Activated T-cell treated with anti-CD3 and anti-CD28 coated beads, Interleukin-2, amount 50 U/mL, for 48 hours (primary cell): ENCODE measurements at regions not wholly inside any gene's neighbourhood (a gene's known extent, or its start where the extent isn't known, plus 50 kb on each side); places are given as distances from the start of the nearest gene placed in this dataset.

Source experiments
- DNase-seq, 2 experiments: peaks; one replicate each; pipeline ENCODE4 v3.0.0-alpha.2; 2020

DNA sequence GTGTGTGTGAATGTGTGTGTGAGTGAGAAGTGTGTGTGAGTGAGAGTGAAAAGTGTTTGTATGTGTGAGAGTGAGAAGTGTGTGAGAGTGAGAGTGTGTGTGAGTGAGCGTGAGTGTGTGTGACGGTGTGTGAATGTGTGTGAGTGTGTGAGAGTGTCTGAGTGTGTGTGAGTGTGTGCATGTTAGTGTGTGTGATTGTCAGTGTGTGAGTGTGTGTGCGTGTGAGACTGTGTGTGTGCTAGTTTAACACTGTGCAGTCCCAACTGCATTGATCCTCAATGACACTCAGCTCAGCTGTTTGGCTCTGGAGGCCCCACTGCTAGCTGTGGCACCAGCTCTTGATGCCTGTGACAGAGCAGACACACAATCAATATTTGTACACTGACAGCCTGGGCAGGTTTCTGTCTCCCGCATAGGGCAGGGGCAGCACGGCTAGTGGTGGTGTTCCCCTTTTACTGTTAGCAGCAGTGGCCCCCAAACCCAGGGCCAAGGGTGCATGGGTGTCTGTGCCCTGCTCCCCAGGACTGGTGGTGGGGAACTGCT lies 135.0 kb downstream of the INHBB start:
- no peak for DNase-seq

DNA sequence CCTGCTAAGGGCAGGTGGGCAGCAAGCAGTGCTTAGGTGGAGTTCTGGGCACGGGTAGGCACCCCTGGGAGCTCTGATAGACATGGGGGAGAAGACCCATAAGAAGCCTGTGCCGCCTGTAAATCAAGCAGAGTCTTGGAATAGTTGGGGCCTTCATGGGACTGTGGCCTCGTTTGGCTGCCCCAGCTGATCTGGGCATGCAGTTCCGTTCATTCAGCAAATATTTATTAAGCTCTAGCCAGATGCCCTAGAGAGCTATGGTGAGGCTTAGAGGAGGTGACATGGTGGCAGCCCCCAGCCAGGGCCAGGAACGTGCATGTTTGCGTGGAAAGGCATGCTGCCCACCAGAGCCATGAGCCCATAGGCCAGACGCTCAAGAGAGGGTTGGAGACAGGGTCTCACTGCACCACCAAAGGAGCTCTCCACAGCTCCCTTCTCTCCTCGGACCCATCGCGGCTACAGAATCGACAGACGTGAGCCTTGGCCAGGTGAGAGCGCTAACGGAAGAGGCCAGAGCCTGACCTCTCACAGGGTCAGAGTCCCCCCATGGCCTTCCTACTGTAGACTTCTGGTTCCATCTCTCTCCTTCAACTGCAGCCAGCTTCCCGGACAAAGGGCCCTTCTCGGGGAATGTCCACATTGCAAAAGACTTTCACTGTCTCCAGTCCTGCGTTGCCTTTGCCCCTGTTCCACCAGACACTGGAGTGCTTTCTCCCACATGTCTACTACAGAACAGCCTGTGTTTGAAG lies 135.7 kb downstream of the INHBB start:
- DNase-seq = no peak

DNA sequence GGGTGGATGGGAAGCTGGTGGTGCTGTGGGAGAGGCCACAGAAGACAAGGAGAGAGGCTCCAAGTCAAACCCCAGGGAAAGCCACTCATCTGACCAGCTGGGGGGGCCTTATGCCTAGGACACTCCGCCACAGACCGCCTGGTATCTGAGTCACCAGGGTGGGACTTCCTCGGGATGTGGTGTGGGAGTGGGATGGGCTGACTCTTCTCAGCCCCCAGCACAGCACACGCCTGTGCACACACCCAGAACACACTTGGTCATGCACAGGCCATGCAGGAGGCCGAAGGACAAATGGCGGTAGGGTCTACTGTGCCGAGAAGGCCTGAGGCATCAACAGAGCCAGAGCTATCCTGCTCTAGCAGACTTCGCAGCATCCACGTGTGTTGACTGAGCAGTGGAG lies 136.4 kb downstream of the INHBB start:
- DNase-seq = no peak

DNA sequence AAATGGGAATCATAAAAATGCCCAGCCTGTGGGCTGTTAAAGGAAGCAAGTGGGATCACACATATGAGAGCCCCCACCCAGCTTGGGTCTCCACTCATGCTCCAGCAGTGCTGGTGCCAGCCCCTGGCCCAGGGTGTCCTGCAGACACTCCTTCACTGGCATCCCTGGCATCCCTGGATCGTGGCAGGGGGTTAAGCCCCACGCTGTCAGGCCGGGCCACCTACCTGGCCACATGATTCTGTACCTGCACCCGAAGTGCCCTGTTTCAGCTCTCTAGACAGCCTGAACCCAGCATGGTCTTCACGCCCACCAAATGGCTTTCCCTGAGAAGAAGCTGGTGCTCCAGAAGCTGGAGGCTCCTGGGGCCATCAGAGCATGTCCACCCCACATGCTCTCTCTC lies 137.4 kb downstream of the INHBB start:
- DNase-seq = no peak

DNA sequence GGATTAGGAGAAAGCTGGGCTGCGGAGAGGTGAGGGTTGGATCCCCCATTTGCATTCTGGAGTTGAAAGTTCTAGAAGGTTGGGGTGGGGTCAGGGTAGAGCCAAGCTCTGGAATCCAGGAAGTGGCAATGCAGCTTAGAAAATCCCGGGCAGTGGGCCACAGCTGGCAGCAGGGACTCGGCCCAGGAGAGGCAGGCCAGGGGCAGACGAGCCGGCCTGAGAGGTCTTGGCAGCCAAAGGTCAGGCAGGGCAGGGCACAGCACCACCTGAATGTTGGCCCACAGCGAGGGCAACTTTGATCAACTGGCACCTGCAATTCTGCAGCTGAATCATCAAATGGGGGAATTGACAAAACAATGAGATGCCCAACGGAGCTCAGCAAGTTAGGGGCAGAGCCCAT lies 139.2 kb downstream of the INHBB start:
- no peak for DNase-seq

DNA sequence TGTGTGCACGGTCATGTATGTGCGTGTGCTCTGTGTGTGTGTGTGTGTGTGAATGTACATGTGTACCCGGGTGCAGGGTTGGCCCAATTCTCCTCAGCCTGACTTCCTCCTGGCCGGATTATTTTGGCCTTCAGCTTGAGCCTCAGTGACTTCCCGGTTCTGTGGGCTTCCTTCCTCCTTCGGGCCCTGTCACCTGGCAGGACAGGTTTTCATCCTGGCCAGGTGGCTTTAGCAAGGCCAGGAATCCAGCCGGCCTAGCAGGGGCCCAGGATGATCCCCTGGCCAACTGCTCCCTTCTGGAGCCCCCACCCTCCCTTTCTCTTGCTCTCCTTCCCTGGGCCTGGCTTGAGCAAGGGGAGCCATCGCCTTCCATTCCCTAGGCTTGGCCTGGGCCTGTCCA lies 140.5 kb downstream of the INHBB start:
- DNase-seq = no peak

DNA sequence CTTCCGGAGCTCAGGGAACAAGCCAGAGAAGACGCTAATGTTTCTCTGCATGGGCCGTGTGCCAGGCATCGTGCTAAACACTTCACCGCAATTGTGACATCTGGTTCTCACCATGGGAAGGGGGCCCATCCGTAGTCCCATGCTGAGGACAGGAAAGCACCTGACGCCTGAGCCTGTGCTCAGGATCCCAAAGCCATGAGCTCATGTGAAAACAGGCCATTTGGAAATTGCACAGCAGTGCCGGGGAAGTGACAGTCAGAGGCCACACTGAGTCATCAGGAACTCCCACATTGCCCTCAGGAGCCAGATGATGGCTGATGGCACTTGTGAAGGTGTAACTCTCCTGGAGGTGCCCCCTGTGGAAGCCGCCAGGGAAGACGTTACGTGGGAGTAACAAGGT lies 141.0 kb downstream of the INHBB start:
- DNase-seq = no peak

DNA sequence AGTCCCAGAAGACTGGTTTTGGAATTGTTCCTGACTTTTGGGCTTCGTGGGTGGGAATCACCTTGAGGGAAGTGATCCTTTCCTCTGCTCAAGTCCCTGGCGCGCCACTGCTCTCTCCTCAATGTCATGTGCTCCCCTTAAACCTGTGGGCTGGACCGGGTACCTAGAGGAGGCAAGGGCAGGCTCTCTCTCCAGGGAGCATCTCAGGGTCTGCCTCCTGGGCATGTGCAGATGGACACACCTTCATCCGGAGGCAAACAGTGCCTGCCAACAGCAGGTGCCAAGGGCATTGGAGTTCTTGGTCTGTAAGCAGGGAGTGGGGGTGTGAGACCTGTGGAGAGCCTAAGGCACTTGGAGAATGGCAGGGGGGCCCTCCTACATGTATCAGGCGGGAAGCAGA lies 142.6 kb downstream of the INHBB start:
- DNase-seq = no peak

DNA sequence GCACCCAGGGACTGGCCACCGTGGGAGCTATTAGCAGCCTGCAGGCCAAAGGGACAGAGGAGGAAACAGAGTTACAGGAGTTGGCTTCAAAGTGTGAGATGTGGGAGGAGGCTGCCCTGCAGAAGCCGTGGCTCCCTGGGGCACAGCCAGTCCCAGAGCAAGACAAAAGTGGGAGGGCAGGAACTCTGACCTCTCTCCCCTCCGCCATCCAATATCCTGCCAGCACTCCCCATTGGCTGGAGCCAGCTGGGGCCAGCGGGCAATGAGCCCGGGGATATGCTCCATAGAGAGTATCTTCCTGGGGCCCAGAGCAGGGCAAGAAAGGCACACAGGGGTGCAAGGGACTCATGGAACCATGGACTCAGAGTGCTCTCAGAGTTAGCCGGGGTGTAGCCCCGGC lies 143.1 kb downstream of the INHBB start:
- no peak for DNase-seq

DNA sequence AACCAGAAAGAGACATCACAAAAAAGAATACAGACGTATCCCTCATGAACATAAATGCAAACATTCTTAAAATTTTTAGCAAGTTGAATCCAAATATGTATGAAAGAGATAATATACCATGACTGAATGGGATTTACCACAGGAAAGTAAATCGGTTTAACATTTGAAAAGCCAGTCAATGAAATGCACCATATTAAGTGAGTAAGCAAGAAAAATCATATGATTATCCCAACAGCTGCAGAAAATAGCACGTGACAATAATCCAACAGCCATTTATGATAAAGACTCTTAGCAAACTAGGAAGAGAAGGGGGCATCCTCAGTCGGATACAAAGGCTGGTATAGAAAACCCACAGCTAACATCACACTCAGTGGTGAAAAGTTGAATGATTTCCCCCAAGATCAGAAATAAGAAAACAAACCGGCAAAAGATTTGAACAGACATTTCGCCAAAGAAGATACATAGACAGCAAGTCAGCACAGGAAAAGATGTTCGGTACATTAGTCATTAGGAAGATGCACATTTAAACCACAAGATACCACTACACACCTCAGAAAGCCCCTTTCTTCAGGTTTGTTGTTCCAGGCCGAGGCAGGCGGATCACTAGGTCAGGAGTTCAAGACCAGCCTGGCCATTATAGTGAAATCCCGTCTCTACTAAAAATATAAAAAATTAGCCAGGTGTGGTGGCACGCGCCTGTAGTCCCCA lies 144.3 kb downstream of the INHBB start:
- DNase-seq = no peak

DNA sequence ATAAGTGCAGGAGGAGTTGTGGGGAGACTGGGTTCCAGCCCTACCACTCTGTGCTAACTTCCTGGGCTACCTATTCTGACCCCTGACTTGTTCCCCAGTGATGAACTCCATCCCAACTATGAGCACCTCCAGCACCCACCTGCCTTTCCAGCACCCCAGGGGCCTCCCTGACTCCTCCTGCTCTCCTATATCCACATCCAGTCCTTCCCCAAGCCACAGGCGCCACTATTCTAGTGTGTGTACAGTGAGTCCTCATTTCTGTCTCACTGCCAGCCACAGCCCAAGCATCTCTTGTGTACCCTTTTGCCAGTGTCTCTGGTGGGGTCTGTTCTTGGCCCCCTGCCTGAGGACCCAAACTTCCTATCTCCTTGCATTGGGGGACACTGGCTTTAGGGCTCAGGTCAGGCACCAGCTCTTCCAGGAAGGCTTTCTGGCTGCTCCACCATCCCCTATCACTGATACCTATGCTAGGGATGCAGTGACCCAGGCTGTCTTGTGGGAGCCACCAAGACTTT lies 145.2 kb downstream of the INHBB start:
- DNase-seq = no peak

DNA sequence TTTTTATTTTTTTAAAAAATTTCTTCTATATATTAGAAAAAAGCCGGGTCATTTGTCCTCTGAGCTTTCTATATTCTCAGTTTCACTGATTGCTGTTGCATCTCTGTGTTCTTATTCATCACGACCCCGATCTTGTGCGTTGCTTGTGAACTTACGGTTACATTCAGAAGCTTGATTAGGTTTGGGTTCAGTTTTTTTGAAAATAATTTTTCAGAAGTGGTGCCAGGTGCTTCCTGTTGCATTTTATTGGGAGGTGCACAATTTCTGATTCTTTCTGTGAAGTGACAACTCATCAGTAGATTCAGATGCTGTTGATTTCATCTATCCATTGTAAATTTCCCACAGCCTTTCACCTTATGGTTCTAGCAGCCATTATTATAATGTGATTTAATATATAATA lies 147.3 kb downstream of the INHBB start:
- no peak for DNase-seq

DNA sequence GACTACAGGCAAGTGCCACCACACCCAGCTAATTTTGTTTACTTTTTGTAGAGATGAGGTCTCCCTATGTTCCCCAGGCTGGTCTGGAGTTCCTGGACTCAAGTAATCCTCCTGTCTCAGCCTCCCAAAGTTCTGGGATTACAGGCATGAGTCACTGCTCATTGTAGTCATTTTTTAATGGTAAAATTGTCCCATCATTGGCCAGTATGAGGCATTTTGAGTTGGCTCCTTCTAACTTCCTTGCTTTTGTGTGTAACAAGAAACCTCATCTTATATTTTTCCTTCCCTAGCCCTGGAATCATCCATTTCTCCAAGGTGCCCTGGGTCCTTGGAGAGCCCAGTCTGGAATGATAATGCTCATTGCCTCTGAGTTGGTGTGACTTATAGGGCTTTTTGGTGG lies 148.5 kb downstream of the INHBB start:
- no peak for DNase-seq

DNA sequence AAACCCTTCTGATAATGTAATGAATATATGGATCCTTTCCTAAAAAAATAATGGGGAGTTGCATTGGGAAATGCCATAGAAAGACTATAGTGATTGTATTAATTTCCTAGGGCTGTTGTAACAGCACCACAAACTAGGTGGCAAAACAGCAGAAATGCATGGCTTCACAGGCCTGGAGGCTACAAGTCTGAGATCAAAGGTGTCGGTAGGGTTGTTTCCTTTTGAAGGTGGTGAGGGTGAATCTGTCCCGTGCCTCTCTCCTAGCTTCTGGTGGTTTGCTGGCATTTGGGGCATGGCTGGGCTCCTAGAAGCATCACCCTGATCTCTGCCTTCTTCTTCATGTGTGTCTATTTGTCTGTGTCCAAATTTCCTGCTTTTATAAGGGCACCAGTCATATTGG lies 149.7 kb downstream of the INHBB start:
- DNase-seq = no peak

DNA sequence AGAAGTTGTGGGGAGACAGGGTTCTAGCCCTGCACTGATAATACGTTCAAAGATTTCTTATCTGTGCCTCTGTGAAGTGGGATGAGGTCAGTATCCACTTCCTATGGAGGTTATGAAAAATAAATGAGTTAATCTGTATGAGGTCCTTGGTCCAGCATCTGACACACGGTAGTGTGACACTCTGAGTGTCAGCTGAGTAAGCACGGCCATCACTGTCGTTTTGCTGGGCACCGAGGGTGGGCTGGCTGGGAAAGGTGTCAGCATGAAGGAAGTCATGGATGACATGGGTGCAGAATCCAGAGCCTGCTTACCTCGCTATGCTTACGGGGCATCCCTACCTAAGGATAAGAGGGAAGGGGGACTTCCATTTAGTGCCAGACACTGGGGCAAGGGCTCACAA lies 150.3 kb downstream of the INHBB start:
- DNase-seq = no peak

DNA sequence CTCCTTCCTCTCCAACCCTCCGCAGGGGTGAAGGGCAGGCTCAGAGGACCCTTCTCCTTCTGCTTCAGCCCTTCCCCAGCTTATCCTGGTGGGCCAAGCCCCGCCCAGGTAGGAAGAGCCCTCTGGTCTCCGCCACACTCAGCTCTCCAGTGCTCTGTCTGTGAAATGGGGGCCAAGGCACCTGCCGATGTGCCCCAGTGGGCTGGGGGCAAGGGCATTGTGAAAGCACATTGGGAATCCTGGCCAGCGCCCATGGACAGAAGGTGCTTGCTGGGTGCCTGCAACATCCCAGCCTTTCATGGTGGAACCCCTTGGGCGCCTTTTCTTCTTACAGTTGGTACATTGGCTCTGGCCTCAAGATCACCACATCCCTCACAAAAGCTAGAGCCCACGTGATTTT lies 150.8 kb downstream of the INHBB start:
- DNase-seq = no peak

DNA sequence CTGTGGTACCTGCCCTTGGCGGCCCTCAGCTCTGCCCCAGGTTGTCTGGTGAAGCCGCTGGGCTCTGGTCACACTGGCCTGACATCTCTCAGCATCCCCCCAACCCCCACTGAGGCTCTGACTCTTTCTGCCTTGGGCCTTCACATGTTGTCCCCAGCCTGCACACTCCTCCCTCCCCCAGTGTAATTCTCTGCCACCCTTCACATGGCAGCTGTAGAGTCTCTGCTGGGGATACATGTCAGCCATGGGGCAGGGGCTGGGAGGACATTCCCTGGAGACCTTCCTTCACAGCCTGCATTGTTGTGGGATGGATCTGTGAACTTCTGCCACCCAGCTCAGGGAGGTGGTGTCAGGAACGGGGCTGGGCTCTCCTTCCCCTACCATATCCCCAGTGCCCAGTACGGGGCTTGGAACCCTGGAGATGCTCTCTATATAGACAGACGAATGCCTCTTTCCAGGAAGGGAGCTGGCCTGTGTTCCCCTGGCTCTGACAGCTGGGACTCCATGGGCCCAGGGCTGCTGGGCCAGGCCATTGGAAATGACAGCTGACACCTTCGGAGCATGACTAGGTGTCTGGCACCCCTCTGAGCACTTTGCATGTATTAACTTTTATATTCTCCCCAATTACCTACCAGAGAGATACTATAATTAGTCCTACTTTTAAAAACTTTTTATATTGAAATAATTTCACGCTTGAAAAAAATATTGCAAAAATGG lies 151.5 kb downstream of the INHBB start:
- no peak for DNase-seq

DNA sequence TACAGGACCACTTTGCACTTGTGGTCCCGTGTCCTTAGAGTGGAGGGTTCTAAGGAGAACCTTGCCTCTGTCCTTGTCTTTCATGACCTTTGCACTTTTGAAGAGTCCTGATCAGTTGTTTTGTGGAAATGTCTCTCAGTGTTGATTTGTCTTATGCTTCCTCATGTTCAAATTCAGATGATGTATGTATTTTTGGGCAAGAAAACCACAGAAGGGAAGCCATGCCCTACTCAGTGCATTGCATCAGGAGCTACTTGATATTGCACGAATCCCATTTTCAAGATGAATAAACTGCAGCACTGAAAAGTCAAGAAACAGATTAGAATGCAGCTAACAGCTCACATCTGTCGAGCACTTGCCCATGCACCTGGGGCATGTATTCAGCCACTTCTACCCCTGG lies 152.2 kb downstream of the INHBB start:
- DNase-seq = no peak

DNA sequence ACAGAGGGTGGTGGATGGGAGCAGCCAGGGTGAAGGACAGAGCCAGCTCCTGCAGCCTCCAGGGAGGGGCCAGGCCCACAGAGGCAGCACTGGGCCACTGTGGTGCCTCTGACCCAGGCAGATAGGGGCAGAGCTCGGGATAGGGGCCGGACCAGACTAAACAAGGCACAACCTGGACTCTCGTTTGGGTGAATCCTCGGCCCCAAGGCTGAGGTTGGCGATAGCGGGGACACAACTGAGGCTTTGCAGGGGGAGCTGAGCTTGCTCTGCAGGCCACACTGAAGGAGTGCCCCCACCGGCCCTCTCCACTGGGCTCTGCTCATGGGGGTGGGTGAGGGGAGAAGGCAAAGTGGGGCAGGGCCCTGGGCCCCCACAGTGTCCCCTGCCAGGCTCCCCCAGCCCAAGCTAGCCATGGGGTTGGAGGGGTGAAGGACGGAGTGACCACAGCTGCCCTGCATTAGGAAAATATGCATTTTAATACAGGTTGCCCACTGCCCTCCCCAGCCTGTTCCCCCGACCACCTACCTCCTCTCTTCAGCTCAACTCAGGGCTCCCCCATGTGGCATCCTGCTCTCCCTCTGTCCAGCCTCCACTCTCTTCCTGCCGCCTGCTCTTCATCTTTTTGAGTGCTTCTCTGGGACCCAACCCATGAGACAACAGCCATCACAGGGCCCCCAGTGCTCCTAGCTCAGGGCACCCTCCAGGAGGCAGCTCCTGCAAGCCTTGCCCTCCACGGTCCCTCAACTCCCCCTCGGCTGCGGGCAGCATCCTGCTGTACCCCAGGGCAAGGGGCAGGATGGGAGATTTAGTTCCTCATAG lies 152.8 kb downstream of the INHBB start:
- no peak for DNase-seq

DNA sequence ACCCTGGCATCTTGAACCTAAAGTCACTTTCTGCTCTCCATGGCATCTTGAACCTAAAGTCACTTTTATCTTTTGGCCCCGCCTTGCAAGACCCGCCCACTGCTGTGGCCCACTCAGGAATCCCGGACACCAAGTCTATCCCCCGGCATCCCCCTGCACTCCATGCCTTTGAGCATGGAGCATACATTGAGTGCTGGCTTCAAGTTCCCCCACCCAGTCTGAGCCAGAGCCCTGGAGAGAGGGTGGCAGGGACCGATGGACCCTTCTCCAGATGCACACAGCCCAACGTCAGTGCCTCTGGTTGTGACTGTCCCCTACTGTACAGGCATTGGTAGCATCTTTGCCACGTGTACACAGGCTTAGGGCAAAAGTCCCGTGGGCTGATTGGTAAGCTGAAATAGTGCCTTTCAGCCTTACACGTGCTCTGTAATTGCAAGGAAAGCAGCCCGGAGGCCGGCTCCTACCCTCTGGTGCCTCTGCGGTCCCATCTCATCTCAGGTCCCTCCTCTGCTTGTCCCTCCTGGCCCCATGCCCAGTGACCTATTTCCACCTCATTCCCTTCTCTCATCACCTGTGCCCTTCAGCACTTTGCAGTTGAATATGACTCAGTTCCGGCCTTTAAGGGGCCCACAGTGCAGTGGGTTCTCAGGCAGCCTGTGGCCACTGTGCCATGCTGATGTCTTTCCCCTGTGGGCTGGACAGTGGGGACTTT lies 154.0 kb downstream of the INHBB start:
- DNase-seq = no peak

DNA sequence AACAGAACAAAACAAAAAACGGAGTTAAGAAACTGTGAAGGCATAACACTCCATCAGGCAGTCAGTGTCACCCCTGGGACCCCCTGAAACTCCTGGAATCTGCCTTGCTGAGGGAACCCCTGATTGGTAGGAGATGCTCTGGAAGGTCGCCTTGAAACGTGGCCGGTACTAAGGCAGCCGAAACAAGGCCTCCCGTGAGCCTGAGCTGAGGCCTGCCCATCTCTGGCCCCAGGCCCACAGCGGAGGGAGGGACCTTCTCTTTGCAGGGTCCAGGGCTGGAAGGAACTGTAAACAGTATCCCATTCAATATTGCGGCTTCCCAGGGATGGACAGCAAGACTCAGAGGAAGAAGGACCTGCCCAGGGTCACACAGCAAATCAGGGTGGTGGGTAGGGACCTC lies 155.7 kb downstream of the INHBB start:
- no peak for DNase-seq

DNA sequence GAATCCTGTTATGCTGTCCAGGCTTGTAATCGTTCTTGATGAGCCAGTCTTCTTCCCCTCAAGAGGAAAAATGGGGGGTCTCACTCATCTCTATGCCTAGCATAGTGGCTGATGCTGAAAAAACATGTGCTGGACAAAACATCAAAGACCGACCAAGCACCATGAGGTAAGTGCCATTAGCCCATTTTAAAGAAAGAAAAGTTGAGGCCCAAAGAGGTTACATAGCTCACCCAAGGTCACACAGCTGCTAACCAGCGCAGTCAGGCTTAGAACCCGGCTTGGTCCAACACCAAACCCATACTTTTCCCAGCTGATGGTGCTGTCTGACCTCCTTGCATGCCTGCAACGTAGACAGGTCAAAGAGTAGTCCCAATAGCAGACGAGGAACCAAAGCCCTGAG lies 156.4 kb downstream of the INHBB start:
- no peak for DNase-seq
